ENCODE measurements at regions not wholly inside any gene's neighbourhood (a gene's known extent, or its start where the extent isn't known, plus 50 kb on each side); places are given as distances from the start of the nearest gene placed in this dataset.
"Not testable (repeated sequence)": the region's sequence is repeated elsewhere in the genome, so short reads cannot be mapped to it uniquely, and the experiment has no call there.

- TF ChIP-seq CTCF (conservative IDR thresholded peaks at IDR 0.05); ZFX (IDR thresholded peaks at IDR 0.05): not testable (repeated sequence)
Observed at GRCh38 chr21:5232176-5232958, 5289.0 kb upstream of the TPTE start.
